ENCODE measurements at regions not wholly inside any gene's neighbourhood (a gene's known extent, or its start where the extent isn't known, plus 50 kb on each side); places are given as distances from the start of the nearest gene placed in this dataset.

GRCh38 chr3:80424951-80425350 is 657.2 kb upstream of the ROBO1 start:
- WGBS, 2 donors = 35 to 39% methylated on average over 2 of the region's 2 CpGs
- no peak overlapping the region for H3K4me3 ChIP-seq (ENCODE audit: low read depth, poor library complexity, severe bottlenecking)
- no peak for DNase-seq (ENCODE audit: low spot score in 2 of 2)
- no peak for TF ChIP-seq POLR2A (IDR thresholded peaks at IDR 0.05)
- TF ChIP-seq CTCF (IDR thresholded peaks at IDR 0.05) = no peak
- intact Hi-C loops (cut with DNase I; ENCODE audit: low total_unique reads) = no loop called here

GRCh38 chr3:80408030-80408721 is 640.4 kb upstream of the ROBO1 start:
- 43 to 44% methylated on average over 7 of the region's 7 CpGs for WGBS, 2 donors
- no peak overlapping the region for H3K4me3 ChIP-seq (ENCODE audit: low read depth, poor library complexity, severe bottlenecking)
- TF ChIP-seq POLR2A (IDR thresholded peaks at IDR 0.05) = no peak
- no peak for TF ChIP-seq CTCF (IDR thresholded peaks at IDR 0.05)
- intact Hi-C loops (cut with DNase I; ENCODE audit: low total_unique reads) = no loop called here
- no peak for DNase-seq (ENCODE audit: low spot score in 2 of 2)

GRCh38 chr3:80405618-80406017 is 637.8 kb upstream of the ROBO1 start:
- no peak for DNase-seq (ENCODE audit: low spot score in 2 of 2)
- 88 to 89% methylated on average over 5 of the region's 5 CpGs for WGBS, 2 donors
- intact Hi-C loops (cut with DNase I; ENCODE audit: low total_unique reads) = no loop called here
- TF ChIP-seq POLR2A (IDR thresholded peaks at IDR 0.05) (no peak), CTCF (IDR thresholded peaks at IDR 0.05) (no peak)
- H3K4me3 ChIP-seq (ENCODE audit: low read depth, poor library complexity, severe bottlenecking) = no peak overlapping the region

- no peak overlapping the region for H3K4me3 ChIP-seq (ENCODE audit: low read depth, poor library complexity, severe bottlenecking)
- 80 to 81% methylated on average over 5 of the region's 5 CpGs for WGBS, 2 donors
- DNase-seq (ENCODE audit: low spot score in 2 of 2) = no peak
- TF ChIP-seq CTCF (IDR thresholded peaks at IDR 0.05) (no peak), POLR2A (IDR thresholded peaks at IDR 0.05) (no peak)
- intact Hi-C loops (cut with DNase I; ENCODE audit: low total_unique reads) = no loop called here
Measured at GRCh38 chr3:80395023-80395422, 627.2 kb upstream of the ROBO1 start.

- TF ChIP-seq POLR2A (IDR thresholded peaks at IDR 0.05) = no peak
- TF ChIP-seq CTCF (IDR thresholded peaks at IDR 0.05) = no peak
- intact Hi-C loops (cut with DNase I; ENCODE audit: low total_unique reads) = no loop called here
- no peak for DNase-seq (ENCODE audit: low spot score in 2 of 2)
- H3K4me3 ChIP-seq (ENCODE audit: low read depth, poor library complexity, severe bottlenecking) = no peak overlapping the region
Measured at GRCh38 chr3:80391573-80391972, 623.8 kb upstream of the ROBO1 start.

- WGBS, 2 donors = 81 to 89% methylated on average over 5 of the region's 5 CpGs
- intact Hi-C loops (cut with DNase I; ENCODE audit: low total_unique reads) = no loop called here
- TF ChIP-seq POLR2A (IDR thresholded peaks at IDR 0.05) = no peak
- H3K4me3 ChIP-seq (ENCODE audit: low read depth, poor library complexity, severe bottlenecking) = no peak overlapping the region
- DNase-seq (ENCODE audit: low spot score in 2 of 2) = no peak
Measured at GRCh38 chr3:80384811-80385210, 617.0 kb upstream of the ROBO1 start.
